Panc1 (cell line): ENCODE measurements at regions not wholly inside any gene's neighbourhood (a gene's known extent, or its start where the extent isn't known, plus 50 kb on each side); places are given as distances from the start of the nearest gene placed in this dataset.

Experiments used
- POLR2AphosphoS5 ChIP-seq: IDR thresholded peaks from 2 replicates; pipeline ENCODE4 v1.6.1; 2012; ENCODE audit warnings: mild to moderate bottlenecking, low read depth, low read length, moderate library complexity
- TF ChIP-seq, protein P1 (sequence below): fragments of 450-650 bp; IDR thresholded peaks from 2 replicates; pipeline ENCODE4 v1.5.1; 2017; ENCODE audit warnings: mild to moderate bottlenecking

DNA sequence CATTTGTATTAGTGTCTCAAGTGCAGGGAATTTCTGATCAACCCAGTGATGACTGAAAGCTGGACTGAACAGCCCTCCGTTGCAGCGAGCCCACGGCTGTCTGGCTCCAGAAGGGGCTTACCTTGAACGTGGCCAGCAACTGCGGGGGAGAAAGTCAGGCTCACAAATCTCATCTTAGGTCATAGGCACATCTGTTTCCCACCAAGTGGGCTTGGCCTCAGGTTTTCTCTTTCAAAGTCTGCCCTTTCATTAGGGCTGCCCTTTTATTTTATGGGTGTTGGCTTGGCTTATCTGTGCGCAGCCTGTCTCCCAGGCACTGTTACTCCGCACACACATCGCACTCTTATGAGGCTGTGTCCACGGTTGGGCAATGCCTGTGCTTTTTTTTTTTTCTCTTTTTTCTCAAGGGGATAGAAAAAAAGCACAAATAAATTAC, 178.0 kb downstream of the JCAD start:
- TF ChIP-seq, protein P1, sequence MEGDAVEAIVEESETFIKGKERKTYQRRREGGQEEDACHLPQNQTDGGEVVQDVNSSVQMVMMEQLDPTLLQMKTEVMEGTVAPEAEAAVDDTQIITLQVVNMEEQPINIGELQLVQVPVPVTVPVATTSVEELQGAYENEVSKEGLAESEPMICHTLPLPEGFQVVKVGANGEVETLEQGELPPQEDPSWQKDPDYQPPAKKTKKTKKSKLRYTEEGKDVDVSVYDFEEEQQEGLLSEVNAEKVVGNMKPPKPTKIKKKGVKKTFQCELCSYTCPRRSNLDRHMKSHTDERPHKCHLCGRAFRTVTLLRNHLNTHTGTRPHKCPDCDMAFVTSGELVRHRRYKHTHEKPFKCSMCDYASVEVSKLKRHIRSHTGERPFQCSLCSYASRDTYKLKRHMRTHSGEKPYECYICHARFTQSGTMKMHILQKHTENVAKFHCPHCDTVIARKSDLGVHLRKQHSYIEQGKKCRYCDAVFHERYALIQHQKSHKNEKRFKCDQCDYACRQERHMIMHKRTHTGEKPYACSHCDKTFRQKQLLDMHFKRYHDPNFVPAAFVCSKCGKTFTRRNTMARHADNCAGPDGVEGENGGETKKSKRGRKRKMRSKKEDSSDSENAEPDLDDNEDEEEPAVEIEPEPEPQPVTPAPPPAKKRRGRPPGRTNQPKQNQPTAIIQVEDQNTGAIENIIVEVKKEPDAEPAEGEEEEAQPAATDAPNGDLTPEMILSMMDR: no peak
- TF ChIP-seq POLR2AphosphoS5: no peak
